CD4-positive, alpha-beta T cell treated with Interleukin-15 for 1 hour (primary cell): ENCODE measurements at regions not wholly inside any gene's neighbourhood (a gene's known extent, or its start where the extent isn't known, plus 50 kb on each side); places are given as distances from the start of the nearest gene placed in this dataset.
"Not testable (repeated sequence)": the region's sequence is repeated elsewhere in the genome, so short reads cannot be mapped to it uniquely, and the experiment has no call there.

Experiments
- DNase-seq: peaks from one replicate; pipeline ENCODE4 v3.0.0-alpha.2; 2020

GRCh38 chr13:58949646-58950045 lies 1214.1 kb downstream of the DIAPH3 start:
- DNase-seq = no peak

GRCh38 chr13:58950911-58951310 lies 1212.8 kb downstream of the DIAPH3 start:
- no peak for DNase-seq

GRCh38 chr13:58953638-58954037 lies 1210.1 kb downstream of the DIAPH3 start:
- no peak for DNase-seq

GRCh38 chr13:58955546-58956385 lies 1208.0 kb downstream of the DIAPH3 start:
- DNase-seq = no peak

GRCh38 chr13:58958097-58958496 lies 1205.6 kb downstream of the DIAPH3 start:
- not testable (repeated sequence) for DNase-seq

GRCh38 chr13:58960888-58961287 lies 1202.8 kb downstream of the DIAPH3 start:
- DNase-seq = no peak

- no peak for DNase-seq
These were observed 1200.4 kb downstream of the DIAPH3 start for GRCh38 chr13:58963321-58963720.

GRCh38 chr13:58964048-58964447 lies 1199.7 kb downstream of the DIAPH3 start:
- DNase-seq = no peak

GRCh38 chr13:58977085-58977484 lies 1186.6 kb downstream of the DIAPH3 start:
- DNase-seq = no peak

GRCh38 chr13:58978331-58978730 lies 1185.4 kb downstream of the DIAPH3 start:
- DNase-seq = no peak

GRCh38 chr13:58979851-58980250 lies 1183.9 kb downstream of the DIAPH3 start:
- no peak for DNase-seq

- DNase-seq = no peak
These were observed 1177.9 kb downstream of the DIAPH3 start for GRCh38 chr13:58985845-58986244.

- DNase-seq = no peak
These were observed 1174.2 kb downstream of the DIAPH3 start for GRCh38 chr13:58989556-58989955.

GRCh38 chr13:58991826-58992477 lies 1171.8 kb downstream of the DIAPH3 start:
- no peak for DNase-seq

- DNase-seq = no peak
These were observed 1171.2 kb downstream of the DIAPH3 start for GRCh38 chr13:58992478-58993042.

- no peak for DNase-seq
These were observed 1169.7 kb downstream of the DIAPH3 start for GRCh38 chr13:58994077-58994476.

- DNase-seq = no peak
These were observed 1169.0 kb downstream of the DIAPH3 start for GRCh38 chr13:58994777-58995176.

GRCh38 chr13:58998716-58999115 lies 1165.0 kb downstream of the DIAPH3 start:
- DNase-seq = no peak

- DNase-seq = no peak
These were observed 1163.9 kb downstream of the DIAPH3 start for GRCh38 chr13:58999851-59000250.

GRCh38 chr13:59000770-59001169 lies 1163.0 kb downstream of the DIAPH3 start:
- no peak for DNase-seq

GRCh38 chr13:59012731-59013130 lies 1151.0 kb downstream of the DIAPH3 start:
- no peak for DNase-seq

GRCh38 chr13:59016250-59016649 lies 1147.5 kb downstream of the DIAPH3 start:
- no peak for DNase-seq

- no peak for DNase-seq
These were observed 1139.3 kb downstream of the DIAPH3 start for GRCh38 chr13:59024434-59024833.

GRCh38 chr13:59034198-59034597 lies 1129.5 kb downstream of the DIAPH3 start:
- DNase-seq = no peak
